Mesendoderm (in vitro differentiated cells): ENCODE measurements at regions not wholly inside any gene's neighbourhood (a gene's known extent, or its start where the extent isn't known, plus 50 kb on each side); places are given as distances from the start of the nearest gene placed in this dataset.
A peak's percentile ranks its signal among the peaks of the same experiment; 100 is the strongest.

ENCODE experiments used
- DNase-seq: peaks from one replicate; pipeline ENCODE4 v3.0.0; 2013
- H2AK5ac ChIP-seq: 2 replicates; pipeline ENCODE4 v1.6.1; 2013; ENCODE audit warnings: low read length, inconsistent platforms
- H2BK120ac ChIP-seq: 2 replicates; pipeline ENCODE4 v1.6.1; 2013; ENCODE audit warnings: low read depth, mild to moderate bottlenecking, low read length, moderate library complexity, mixed read lengths
- H2BK15ac ChIP-seq: replicated peaks from 2 replicates; pipeline ENCODE4 v1.6.1; 2013; ENCODE audit warnings: low read depth, mild to moderate bottlenecking, moderate library complexity
- H2BK5ac ChIP-seq: 2 replicates; pipeline ENCODE4 v1.6.1; 2013; ENCODE audit warnings: low read length, inconsistent platforms
- H3K18ac ChIP-seq: 2 replicates; pipeline ENCODE4 v1.6.1; 2013; ENCODE audit warnings: mild to moderate bottlenecking, low read length, mixed read lengths
- H3K23ac ChIP-seq: one replicate; pipeline ENCODE4 v1.6.1; 2013; ENCODE audit warnings: low read length
- H3K27ac ChIP-seq: 2 replicates; pipeline ENCODE4 v1.5.1; 2013; ENCODE audit warnings: low read depth, mild to moderate bottlenecking, inconsistent platforms, low read length, moderate library complexity
- H3K27me3 ChIP-seq: 2 replicates; pipeline ENCODE4 v1.6.1; 2013; ENCODE audit warnings: low read length, control low read depth, mild to moderate bottlenecking, inconsistent platforms; ENCODE audit not compliant: insufficient read depth, poor library complexity
- H3K36me3 ChIP-seq: 2 replicates; pipeline ENCODE4 v1.6.1; 2013; ENCODE audit warnings: low read length, inconsistent platforms; ENCODE audit not compliant: control insufficient read depth, insufficient read depth
- H3K4ac ChIP-seq: one replicate; pipeline ENCODE4 v1.6.1; 2013; ENCODE audit warnings: low read depth, mild to moderate bottlenecking, low read length, moderate library complexity
- H3K4me1 ChIP-seq: 2 replicates; pipeline ENCODE4 v1.6.1; 2013; ENCODE audit warnings: low read depth, low read length, inconsistent platforms; ENCODE audit not compliant: control insufficient read depth
- H3K4me2 ChIP-seq: 2 replicates; pipeline ENCODE4 v1.6.1; 2013; ENCODE audit warnings: low read length
- H3K4me3 ChIP-seq: 2 replicates; pipeline ENCODE4 v1.5.1; 2013; ENCODE audit warnings: mild to moderate bottlenecking, low read length
- H3K56ac ChIP-seq: one replicate; pipeline ENCODE4 v1.6.1; 2013; ENCODE audit warnings: low read length
- H3K79me1 ChIP-seq: 2 replicates; pipeline ENCODE4 v1.6.1; 2013; ENCODE audit warnings: low read length, inconsistent platforms
- H3K79me2 ChIP-seq: 2 replicates; pipeline ENCODE4 v1.6.1; 2013; ENCODE audit warnings: mild to moderate bottlenecking, low read length; ENCODE audit not compliant: control insufficient read depth, insufficient read depth
- H3K9ac ChIP-seq: 2 replicates; pipeline ENCODE4 v1.6.1; 2013; ENCODE audit warnings: low read length, inconsistent platforms
- H4K5ac ChIP-seq: one replicate; pipeline ENCODE4 v1.6.1; 2013; ENCODE audit warnings: low read length
- H4K8ac ChIP-seq: one replicate; pipeline ENCODE4 v1.6.1; 2013; ENCODE audit warnings: low read depth, mild to moderate bottlenecking, control low read depth, low read length, moderate library complexity
- WGBS: extraction: QIAGEN DNeasy Blood & Tissue Kit; methylation state at CpG from one replicate; pipeline ENCODE4 v1.1.7; 2013; ENCODE audit warnings: low lambda C conversion rate, missing lambda C conversion rate; ENCODE audit not compliant: insufficient coverage; ENCODE audit errors: extremely low coverage; 5-methylcytosine and 5-hydroxymethylcytosine counted together

DNA sequence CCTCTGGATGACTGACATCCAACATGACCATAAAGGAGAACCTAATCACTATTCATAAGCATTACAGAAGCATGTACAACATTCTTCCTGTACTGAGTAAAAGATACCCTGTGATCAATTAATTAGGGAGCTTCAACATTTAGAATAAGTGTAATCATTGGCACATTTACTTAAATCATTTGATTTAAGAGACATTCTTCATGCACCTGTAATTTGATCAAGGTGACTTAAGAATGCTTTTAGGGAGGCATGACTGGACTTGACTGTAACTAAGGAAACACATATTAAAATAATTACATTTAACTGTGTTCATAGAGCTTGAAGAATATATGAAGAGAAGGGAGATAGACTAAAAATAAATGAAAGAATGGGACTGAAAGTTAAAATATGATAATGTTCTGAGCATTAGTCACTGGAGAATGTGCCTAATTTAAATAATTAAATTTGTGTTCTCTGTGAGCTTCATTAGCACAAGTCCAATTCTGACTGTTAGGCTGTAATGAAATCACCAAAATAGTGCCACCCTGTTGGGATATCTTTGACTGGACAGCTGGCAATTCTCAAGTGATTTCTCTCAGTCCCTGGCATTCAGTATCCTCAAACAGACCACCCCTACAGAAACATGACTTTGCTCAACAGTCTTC lies 295.5 kb upstream of the ADGRB3 start:
- Histone ChIP-seq H2BK15ac (no peak overlapping the region), H3K4me2 (no peak overlapping the region), H2BK5ac (no peak overlapping the region), H2BK120ac (no peak overlapping the region), H3K36me3 (no peaks in the 10 kb centered on the region), H3K79me2 (no peaks in the 10 kb centered on the region), H3K27ac (no peak overlapping the region), H3K56ac (no peak overlapping the region), H3K18ac (no peak overlapping the region), H3K79me1 (no peaks in the 10 kb centered on the region), H3K27me3 (no peaks in the 10 kb centered on the region), H4K5ac (no peak overlapping the region), H3K4ac (no peak overlapping the region), H3K4me1 (no peaks in the 10 kb centered on the region), H2AK5ac (no peak overlapping the region), H4K8ac (no peak overlapping the region), H3K23ac (no peak overlapping the region), H3K4me3 (no peak overlapping the region), H3K9ac (no peak overlapping the region)
- no peak for DNase-seq

DNA sequence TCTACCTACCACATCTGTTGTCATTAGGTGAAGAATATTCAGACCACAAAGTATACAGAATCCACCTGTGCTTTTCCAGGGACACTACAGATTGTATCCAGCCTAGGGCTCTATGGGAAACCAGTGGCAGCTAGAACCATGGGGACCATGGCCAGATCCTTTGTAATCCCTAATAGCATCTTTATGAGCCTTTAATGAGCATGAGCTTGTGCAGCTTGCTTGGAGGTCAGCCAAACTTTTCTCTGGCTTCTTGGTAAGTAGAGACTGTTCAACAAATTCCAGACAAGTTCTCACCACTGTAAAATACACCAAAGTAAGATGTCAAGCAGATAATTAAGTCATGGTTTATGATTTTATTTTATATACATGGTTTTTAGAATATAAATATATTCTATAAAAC lies 301.6 kb upstream of the ADGRB3 start:
- Histone ChIP-seq H4K5ac (no peak overlapping the region), H2BK15ac (no peak overlapping the region), H2BK5ac (no peak overlapping the region), H3K4me3 (no peak overlapping the region), H2BK120ac (no peak overlapping the region), H3K4me2 (no peak overlapping the region), H3K9ac (no peak overlapping the region), H3K4ac (no peak overlapping the region), H3K27me3 (no peaks in the 10 kb centered on the region), H3K79me2 (no peaks in the 10 kb centered on the region), H3K36me3 (no peaks in the 10 kb centered on the region), H3K4me1 (no peaks in the 10 kb centered on the region), H3K79me1 (no peaks in the 10 kb centered on the region), H2AK5ac (no peak overlapping the region), H4K8ac (no peak overlapping the region), H3K27ac (no peak overlapping the region), H3K56ac (no peak overlapping the region), H3K18ac (no peak overlapping the region), H3K23ac (no peak overlapping the region)
- no peak for DNase-seq

DNA sequence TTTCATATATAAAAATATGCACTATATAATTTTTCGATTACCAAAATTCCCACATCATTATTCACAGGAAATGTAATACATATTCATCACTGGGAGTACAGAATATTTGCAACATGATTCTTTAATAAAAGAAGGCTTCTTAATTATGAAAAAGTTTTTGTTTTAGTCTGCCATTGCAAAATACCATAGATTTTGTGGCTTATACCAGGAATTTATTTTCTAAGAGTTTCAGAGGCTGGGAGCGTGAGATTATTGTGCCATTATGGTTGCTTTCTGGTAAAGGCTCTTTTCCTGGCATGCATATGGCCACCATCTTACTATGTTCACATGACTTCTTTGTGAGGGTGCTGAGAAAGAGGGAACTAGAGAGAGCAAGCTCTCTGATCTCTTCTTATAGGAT lies 306.9 kb upstream of the ADGRB3 start:
- no peak overlapping the region for H3K4ac ChIP-seq
- H2BK5ac ChIP-seq = no peak overlapping the region
- no peaks in the 10 kb centered on the region for H3K79me2 ChIP-seq
- no peak overlapping the region for H3K56ac ChIP-seq
- no peaks in the 10 kb centered on the region for H3K27me3 ChIP-seq
- H3K4me2 ChIP-seq = no peak overlapping the region
- no peak overlapping the region for H3K27ac ChIP-seq
- no peak overlapping the region for H2BK120ac ChIP-seq
- H3K9ac ChIP-seq = no peak overlapping the region
- no peaks in the 10 kb centered on the region for H3K36me3 ChIP-seq
- H2AK5ac ChIP-seq = no peak overlapping the region
- no peak overlapping the region for H4K8ac ChIP-seq
- H4K5ac ChIP-seq = no peak overlapping the region
- no peak overlapping the region for H3K18ac ChIP-seq
- H3K4me1 ChIP-seq = no peaks in the 10 kb centered on the region
- no peak overlapping the region for H3K4me3 ChIP-seq
- H2BK15ac ChIP-seq = no peak overlapping the region
- no peak overlapping the region for H3K23ac ChIP-seq
- H3K79me1 ChIP-seq = no peaks in the 10 kb centered on the region
- WGBS = 100% methylated on average over 1 of the region's 2 CpGs
- no peak for DNase-seq

DNA sequence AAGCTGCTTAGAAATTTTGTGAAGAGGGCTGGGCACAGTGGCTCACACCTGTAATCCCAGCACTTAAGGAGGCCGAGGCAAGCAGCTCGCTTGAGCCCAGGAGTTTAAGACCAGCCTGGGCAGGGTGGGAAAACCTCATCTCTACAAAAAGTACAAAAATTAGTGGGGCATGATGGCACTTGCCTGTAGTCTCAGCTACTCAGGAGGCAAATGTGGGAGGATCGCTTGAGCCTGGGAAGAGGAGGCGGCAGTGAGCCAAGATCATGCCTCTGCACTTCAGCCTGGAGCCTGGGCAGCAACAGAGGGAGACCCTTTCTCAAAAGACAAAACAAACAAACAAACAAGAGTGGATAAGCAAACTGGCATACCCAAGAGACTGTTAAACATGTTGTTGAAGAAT lies 308.3 kb upstream of the ADGRB3 start:
- H3K4me3 ChIP-seq = no peak overlapping the region
- WGBS = no CpG with 5 or more reads among the region's 4 CpGs
- H4K8ac ChIP-seq = no peak overlapping the region

DNA sequence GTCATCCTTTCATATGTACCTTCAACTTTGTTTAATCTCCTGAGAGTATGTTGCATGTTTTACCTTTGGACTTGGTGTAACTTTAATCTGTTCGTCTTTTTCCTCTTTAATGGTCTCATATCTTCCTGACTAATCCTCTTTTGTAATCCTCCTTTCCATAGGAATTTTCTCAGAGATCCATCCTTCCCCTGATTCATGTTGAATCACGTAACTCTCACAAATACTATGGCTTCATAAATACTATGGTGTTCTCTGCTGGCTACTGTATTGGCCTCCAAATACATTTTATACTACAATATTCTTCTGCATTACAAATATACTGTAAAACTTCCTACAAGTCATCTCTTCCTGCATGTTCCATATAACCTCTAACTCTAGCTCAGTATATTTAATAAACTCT lies 317.7 kb upstream of the ADGRB3 start:
- DNase-seq = no peak
- Histone ChIP-seq H3K4me2 (no peak overlapping the region), H3K4ac (no peak overlapping the region), H3K27ac (no peak overlapping the region), H3K79me1 (no peaks in the 10 kb centered on the region), H3K23ac (no peak overlapping the region), H2AK5ac (no peak overlapping the region), H3K4me3 (no peak overlapping the region), H3K27me3 (no peaks in the 10 kb centered on the region), H3K36me3 (no peaks in the 10 kb centered on the region), H2BK15ac (no peak overlapping the region), H3K79me2 (no peaks in the 10 kb centered on the region), H4K8ac (no peak overlapping the region), H2BK120ac (no peak overlapping the region), H3K4me1 (no peaks in the 10 kb centered on the region), H4K5ac (no peak overlapping the region), H3K18ac (no peak overlapping the region), H2BK5ac (no peak overlapping the region), H3K9ac (no peak overlapping the region), H3K56ac (no peak overlapping the region)
- no CpG with 5 or more reads among the region's 2 CpGs for WGBS

More for the DNA sequence above, 308.3 kb upstream of the ADGRB3 start:
- Histone ChIP-seq H3K79me1 (no peaks in the 10 kb centered on the region), H2BK120ac (no peak overlapping the region), H2AK5ac (no peak overlapping the region), H2BK5ac (no peak overlapping the region), H3K36me3 (no peaks in the 10 kb centered on the region), H3K79me2 (no peaks in the 10 kb centered on the region), H3K18ac (no peak overlapping the region), H3K4ac (no peak overlapping the region), H3K4me1 (no peaks in the 10 kb centered on the region), H2BK15ac (no peak overlapping the region), H3K9ac (no peak overlapping the region), H3K23ac (no peak overlapping the region), H3K27ac (no peak overlapping the region), H3K27me3 (no peaks in the 10 kb centered on the region), H3K56ac (no peak overlapping the region), H3K4me2 (no peak overlapping the region), H4K5ac (no peak overlapping the region)
- DNase-seq = no peak

DNA sequence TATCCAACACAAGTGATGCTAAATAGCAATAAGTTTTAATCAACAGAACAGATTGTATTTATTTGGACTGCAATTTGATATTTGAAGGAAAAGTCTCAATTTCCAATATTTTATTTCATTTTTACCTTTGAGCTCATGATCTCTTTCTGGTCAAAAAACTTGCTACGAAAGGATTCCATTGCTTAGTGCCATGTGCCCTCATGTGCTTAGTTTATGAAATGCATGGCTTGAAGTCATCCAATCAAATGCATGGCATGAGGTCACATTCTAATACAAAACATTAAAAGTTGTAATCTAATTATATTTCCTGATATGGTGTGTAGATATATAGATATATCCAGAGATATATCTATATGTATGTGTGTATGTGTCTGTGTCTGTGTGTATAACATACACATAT lies 321.2 kb upstream of the ADGRB3 start:
- no peaks in the 10 kb centered on the region for H3K4me1 ChIP-seq
- H2BK5ac ChIP-seq = no peak overlapping the region
- H3K4ac ChIP-seq = no peak overlapping the region
- H2BK15ac ChIP-seq = no peak overlapping the region
- no peak overlapping the region for H4K8ac ChIP-seq
- no peaks in the 10 kb centered on the region for H3K79me2 ChIP-seq
- no peaks in the 10 kb centered on the region for H3K36me3 ChIP-seq
- DNase-seq = peak; percentile 39
- H3K27ac ChIP-seq = no peak overlapping the region
- H3K4me3 ChIP-seq = no peak overlapping the region
- no peaks in the 10 kb centered on the region for H3K27me3 ChIP-seq
- H3K18ac ChIP-seq = no peak overlapping the region
- H2BK120ac ChIP-seq = no peak overlapping the region
- H3K56ac ChIP-seq = no peak overlapping the region
- no peaks in the 10 kb centered on the region for H3K79me1 ChIP-seq
- H3K9ac ChIP-seq = no peak overlapping the region
- no peak overlapping the region for H4K5ac ChIP-seq
- no peak overlapping the region for H2AK5ac ChIP-seq
- WGBS = no CpG with 5 or more reads among the region's 1 CpG
- H3K4me2 ChIP-seq = no peak overlapping the region
- H3K23ac ChIP-seq = no peak overlapping the region
